H9 (cell line): ENCODE measurements at regions not wholly inside any gene's neighbourhood (a gene's known extent, or its start where the extent isn't known, plus 50 kb on each side); places are given as distances from the start of the nearest gene placed in this dataset.

Source experiments
- DNase-seq: peaks from one replicate; pipeline ENCODE4 v3.0.0-alpha.2; 2017
- H2AFZ ChIP-seq: one replicate; pipeline ENCODE4 v1.6.1; 2013; ENCODE audit warnings: mild to moderate bottlenecking, low read length, control low read depth, moderate library complexity
- H2AK5ac ChIP-seq: 2 replicates; pipeline ENCODE4 v1.6.1; 2013; ENCODE audit warnings: low read length, control low read depth, mixed read lengths; ENCODE audit not compliant: insufficient read length
- H2BK120ac ChIP-seq: one replicate; pipeline ENCODE4 v1.6.1; 2013; ENCODE audit warnings: low read depth, mild to moderate bottlenecking, low read length, control low read depth, inconsistent platforms; ENCODE audit not compliant: poor library complexity, severe bottlenecking
- H2BK12ac ChIP-seq: 2 replicates; pipeline ENCODE4 v1.6.1; 2013; ENCODE audit warnings: low read length, control low read depth, mixed read lengths, low read depth; ENCODE audit not compliant: insufficient read length
- H2BK15ac ChIP-seq: 2 replicates; pipeline ENCODE4 v1.6.1; 2013; ENCODE audit warnings: low read depth, low read length, control low read depth
- H2BK20ac ChIP-seq: one replicate; pipeline ENCODE4 v1.6.1; 2013; ENCODE audit warnings: low read depth, mild to moderate bottlenecking, low read length, control low read depth, inconsistent platforms; ENCODE audit not compliant: poor library complexity, severe bottlenecking
- H2BK5ac ChIP-seq: 2 replicates; pipeline ENCODE4 v1.6.1; 2013; ENCODE audit warnings: low read length, control low read depth, mixed read lengths; ENCODE audit not compliant: insufficient read length
- H3K14ac ChIP-seq: 2 replicates; pipeline ENCODE4 v1.6.1; 2013; ENCODE audit warnings: low read length, control low read depth; ENCODE audit not compliant: insufficient read depth
- H3K18ac ChIP-seq: 2 replicates; pipeline ENCODE4 v1.6.1; 2013; ENCODE audit warnings: low read depth, mild to moderate bottlenecking, mixed read lengths, low read length, control low read depth; ENCODE audit not compliant: insufficient read length
- H3K23ac ChIP-seq: 2 replicates; pipeline ENCODE4 v1.6.1; 2013; ENCODE audit warnings: low read length, control low read depth, mixed read lengths, low read depth; ENCODE audit not compliant: insufficient read length
- H3K23me2 ChIP-seq: 2 replicates; pipeline ENCODE4 v1.6.1; 2013; ENCODE audit warnings: low read depth, mild to moderate bottlenecking, mixed read lengths, low read length, control low read depth; ENCODE audit not compliant: insufficient read length, poor library complexity, severe bottlenecking
- H3K27ac ChIP-seq: 2 replicates; pipeline ENCODE4 v1.5.1; 2013; ENCODE audit warnings: low read length, control low read depth, mixed read lengths, low read depth; ENCODE audit not compliant: insufficient read length
- H3K27me3 ChIP-seq: 2 replicates; pipeline ENCODE4 v1.6.1; 2013; ENCODE audit warnings: low read length, control low read depth, inconsistent platforms; ENCODE audit not compliant: insufficient read depth
- H3K4ac ChIP-seq: 2 replicates; pipeline ENCODE4 v1.6.1; 2013; ENCODE audit warnings: low read depth, mild to moderate bottlenecking, control low read depth, inconsistent platforms, low read length, moderate library complexity
- H3K4me1 ChIP-seq: 2 replicates; pipeline ENCODE4 v1.6.1; 2013; ENCODE audit warnings: low read length, control low read depth, inconsistent platforms; ENCODE audit not compliant: insufficient read depth
- H3K4me2 ChIP-seq: 2 replicates; pipeline ENCODE4 v1.6.1; 2013; ENCODE audit warnings: low read length, control low read depth, mixed read lengths; ENCODE audit not compliant: insufficient read length, insufficient read depth
- H3K56ac ChIP-seq: 2 replicates; pipeline ENCODE4 v1.6.1; 2013; ENCODE audit warnings: low read depth, mild to moderate bottlenecking, mixed read lengths, low read length, control low read depth; ENCODE audit not compliant: insufficient read length
- H3K79me1 ChIP-seq: 2 replicates; pipeline ENCODE4 v1.6.1; 2013; ENCODE audit warnings: low read depth, mild to moderate bottlenecking, moderate library complexity, low read length, control low read depth, inconsistent platforms; ENCODE audit not compliant: insufficient read depth, poor library complexity, severe bottlenecking
- H3K79me2 ChIP-seq: 2 replicates; pipeline ENCODE4 v1.6.1; 2013; ENCODE audit warnings: low read length, control low read depth, inconsistent platforms; ENCODE audit not compliant: insufficient read depth
- H3K9ac ChIP-seq: 2 replicates; pipeline ENCODE4 v1.6.1; 2013; ENCODE audit warnings: low read length, control low read depth, mixed read lengths; ENCODE audit not compliant: insufficient read length; ENCODE audit errors: extremely low read depth
- H3K9me3 ChIP-seq: one replicate; pipeline ENCODE4 v1.6.1; 2013; ENCODE audit warnings: low read depth, low read length, inconsistent platforms; ENCODE audit not compliant: control insufficient read depth
- H3T11ph ChIP-seq: one replicate; pipeline ENCODE4 v1.6.1; 2013; ENCODE audit warnings: mild to moderate bottlenecking, low read length, control low read depth, inconsistent platforms
- H4K20me1 ChIP-seq: one replicate; pipeline ENCODE4 v1.6.1; 2013; ENCODE audit not compliant: control insufficient read depth, insufficient read length, insufficient read depth
- H4K5ac ChIP-seq: 2 replicates; pipeline ENCODE4 v1.6.1; 2013; ENCODE audit warnings: low read depth, mild to moderate bottlenecking, mixed read lengths, low read length, control low read depth; ENCODE audit not compliant: insufficient read length
- H4K8ac ChIP-seq: replicated peaks from 2 replicates; pipeline ENCODE4 v1.6.1; 2013; ENCODE audit warnings: low read length, control low read depth, mixed read lengths, low read depth; ENCODE audit not compliant: insufficient read length
- H4K91ac ChIP-seq: 2 replicates; pipeline ENCODE4 v1.6.1; 2013; ENCODE audit warnings: low read depth, mild to moderate bottlenecking, moderate library complexity, mixed read lengths, low read length, control low read depth; ENCODE audit not compliant: insufficient read length
- H3K27ac Mint-ChIP-seq, 3 experiments: 2 replicates in 2 of 3; 3 replicates in 1 of 3; pipeline ENCODE4 v1.8.0; 2020 to 2021; ENCODE audit warnings: mixed read lengths in 3 of 3, mild to moderate bottlenecking in 1 of 3, moderate library complexity in 1 of 3
- H3K27me3 Mint-ChIP-seq: 2 replicates; pipeline ENCODE4 v1.8.0; 2021; ENCODE audit warnings: low read depth, mild to moderate bottlenecking, moderate library complexity, mixed read lengths
- H3K36me3 Mint-ChIP-seq, 3 experiments: 2 replicates in 2 of 3; 3 replicates in 1 of 3; pipeline ENCODE4 v1.8.0; 2020 to 2021; ENCODE audit warnings: low read depth in 3 of 3, mixed read lengths in 3 of 3; ENCODE audit not compliant: insufficient read depth in 1 of 3
- H3K4me1 Mint-ChIP-seq, 2 experiments: 2 replicates each; pipeline ENCODE4 v1.8.0; 2020; ENCODE audit warnings: mixed read lengths in 2 of 2
- H3K4me3 Mint-ChIP-seq, 2 experiments: 2 replicates in 1 of 2; 3 replicates in 1 of 2; pipeline ENCODE4 v1.8.0; 2020 to 2021; ENCODE audit warnings: mild to moderate bottlenecking in 2 of 2, mixed read lengths in 2 of 2, moderate library complexity in 1 of 2
- H3K9me3 Mint-ChIP-seq, 2 experiments: 2 replicates in 1 of 2; 3 replicates in 1 of 2; pipeline ENCODE4 v1.8.0; 2020; ENCODE audit warnings: mild to moderate bottlenecking in 2 of 2, mixed read lengths in 2 of 2, moderate library complexity in 1 of 2
- WGBS: extraction: QIAGEN DNeasy Blood & Tissue Kit; methylation state at CpG from one replicate; pipeline ENCODE4 v1.1.7; 2013; ENCODE audit warnings: missing lambda C conversion rate, low lambda C conversion rate, mixed read lengths; ENCODE audit not compliant: insufficient read length; ENCODE audit errors: extremely low coverage; 5-methylcytosine and 5-hydroxymethylcytosine counted together
- TF ChIP-seq, protein P1 (sequence below): fragments of 200-600 bp; sonication (generic); conservative IDR thresholded peaks from 3 replicates; pipeline ENCODE4 v1.8.0; 2021; ENCODE audit warnings: antibody characterized with exemption, mild to moderate bottlenecking

DNA sequence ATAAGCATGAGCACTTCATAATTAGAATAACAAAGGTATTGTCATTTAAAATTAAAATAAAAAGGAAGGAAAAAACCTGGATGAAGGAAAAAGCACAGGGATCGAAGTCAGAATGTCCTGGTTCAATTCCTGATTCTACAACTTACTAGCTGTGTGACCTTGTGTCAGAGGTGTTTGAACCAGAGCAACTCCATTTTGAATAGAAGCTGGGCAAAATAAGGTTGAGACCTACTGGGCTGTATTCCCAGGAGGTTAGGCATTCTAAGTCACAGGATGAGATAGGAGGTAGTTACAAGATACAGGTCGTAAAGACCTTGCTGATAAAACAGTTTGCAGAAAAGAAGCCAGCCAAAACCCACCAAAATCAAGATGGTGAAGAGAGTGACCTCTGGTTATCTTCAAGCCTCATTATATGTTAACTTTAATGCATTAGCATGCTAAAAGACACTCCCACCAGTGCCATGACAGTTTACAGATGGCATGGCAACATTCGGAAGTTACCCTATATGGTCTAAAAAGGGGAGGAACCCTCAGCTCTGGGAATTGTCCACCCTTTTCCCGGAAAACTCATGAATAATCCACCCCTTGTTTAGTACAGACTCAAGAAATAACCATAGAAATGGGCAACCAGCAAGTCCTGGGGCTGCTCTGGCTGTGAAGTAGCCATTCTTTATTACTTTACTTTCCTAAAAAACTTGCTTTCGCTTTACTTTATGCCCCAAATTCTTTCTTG is 412.7 kb downstream of the PIK3R1 start:
- no peak overlapping the region for H3K23ac ChIP-seq
- Mint-ChIP-seq H3K36me3 (no peaks in the 10 kb centered on the region), H3K4me3 (no peak overlapping the region), H3K27me3 (no peaks in the 10 kb centered on the region; the same call in 1 of the 2 replicates), H3K27ac (no peak overlapping the region; a peak in 1 of 7 replicates), H3K9me3 (no peaks in the 10 kb centered on the region), H3K4me1 (peaks cover 4 to 18% of the 10 kb centered on the region in 2 experiments)
- DNase-seq: no peak
- H3K4me2 ChIP-seq: no peak overlapping the region
- H4K5ac ChIP-seq: no peak overlapping the region
- H2BK12ac ChIP-seq: no peak overlapping the region
- no peak overlapping the region for H3K4ac ChIP-seq
- no peak overlapping the region for H3K14ac ChIP-seq
- no peak overlapping the region for H3K56ac ChIP-seq
- no peak overlapping the region for H4K91ac ChIP-seq
- H2BK120ac ChIP-seq: no peak overlapping the region
- H3K79me1 ChIP-seq: no peaks in the 10 kb centered on the region
- TF ChIP-seq, protein P1, sequence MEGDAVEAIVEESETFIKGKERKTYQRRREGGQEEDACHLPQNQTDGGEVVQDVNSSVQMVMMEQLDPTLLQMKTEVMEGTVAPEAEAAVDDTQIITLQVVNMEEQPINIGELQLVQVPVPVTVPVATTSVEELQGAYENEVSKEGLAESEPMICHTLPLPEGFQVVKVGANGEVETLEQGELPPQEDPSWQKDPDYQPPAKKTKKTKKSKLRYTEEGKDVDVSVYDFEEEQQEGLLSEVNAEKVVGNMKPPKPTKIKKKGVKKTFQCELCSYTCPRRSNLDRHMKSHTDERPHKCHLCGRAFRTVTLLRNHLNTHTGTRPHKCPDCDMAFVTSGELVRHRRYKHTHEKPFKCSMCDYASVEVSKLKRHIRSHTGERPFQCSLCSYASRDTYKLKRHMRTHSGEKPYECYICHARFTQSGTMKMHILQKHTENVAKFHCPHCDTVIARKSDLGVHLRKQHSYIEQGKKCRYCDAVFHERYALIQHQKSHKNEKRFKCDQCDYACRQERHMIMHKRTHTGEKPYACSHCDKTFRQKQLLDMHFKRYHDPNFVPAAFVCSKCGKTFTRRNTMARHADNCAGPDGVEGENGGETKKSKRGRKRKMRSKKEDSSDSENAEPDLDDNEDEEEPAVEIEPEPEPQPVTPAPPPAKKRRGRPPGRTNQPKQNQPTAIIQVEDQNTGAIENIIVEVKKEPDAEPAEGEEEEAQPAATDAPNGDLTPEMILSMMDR: no peak
- no peak overlapping the region for H3K27ac ChIP-seq
- no peaks in the 10 kb centered on the region for H3K27me3 ChIP-seq
- H2BK5ac ChIP-seq: no peak overlapping the region
- WGBS: no CpG with 5 or more reads among the region's 5 CpGs
- H3K18ac ChIP-seq: no peak overlapping the region
- no peak overlapping the region for H2BK15ac ChIP-seq
- H3K9me3 ChIP-seq: no peaks in the 10 kb centered on the region
- H4K20me1 ChIP-seq: no peaks in the 10 kb centered on the region
- no peaks in the 10 kb centered on the region for H3K23me2 ChIP-seq
- H3K9ac ChIP-seq: no peak overlapping the region
- no peaks in the 10 kb centered on the region for H3K4me1 ChIP-seq
- no peak overlapping the region for H2AK5ac ChIP-seq
- no peak overlapping the region for H2BK20ac ChIP-seq
- H2AFZ ChIP-seq: no peak overlapping the region
- H4K8ac ChIP-seq: no peak overlapping the region
- H3K79me2 ChIP-seq: no peaks in the 10 kb centered on the region
- no peak overlapping the region for H3T11ph ChIP-seq
